Skeletal muscle cell (primary cell): ENCODE measurements at regions not wholly inside any gene's neighbourhood (a gene's known extent, or its start where the extent isn't known, plus 50 kb on each side); places are given as distances from the start of the nearest gene placed in this dataset.

ENCODE experiments used
- DNase-seq: peaks from one replicate; pipeline ENCODE4 v3.0.0-alpha.2; 2010; ENCODE audit warnings: low read depth
- H3K4me3 ChIP-seq: 2 replicates; pipeline ENCODE4 v1.5.1; 2011; ENCODE audit warnings: low read depth, mild to moderate bottlenecking, control low read depth, low read length, moderate library complexity

GRCh38 chr22:48320683-48321451 is 1506.8 kb downstream of the BRD1 start:
- DNase-seq = no peak
- no peak overlapping the region for H3K4me3 ChIP-seq

GRCh38 chr22:48320048-48320682 is 1507.5 kb downstream of the BRD1 start:
- no peak for DNase-seq
- H3K4me3 ChIP-seq = no peak overlapping the region

- DNase-seq = no peak
- no peak overlapping the region for H3K4me3 ChIP-seq
Measured at GRCh38 chr22:48319321-48320047, 1508.2 kb downstream of the BRD1 start.

- no peak for DNase-seq
Measured at GRCh38 chr22:48318575-48319320, 1508.9 kb downstream of the BRD1 start.

GRCh38 chr22:48318173-48318572 is 1509.5 kb downstream of the BRD1 start:
- DNase-seq = no peak
- H3K4me3 ChIP-seq = no peak overlapping the region

More at GRCh38 chr22:48318575-48319320, 1508.9 kb downstream of the BRD1 start:
- H3K4me3 ChIP-seq = no peak overlapping the region

GRCh38 chr22:48316257-48317250 is 1511.1 kb downstream of the BRD1 start:
- H3K4me3 ChIP-seq = no peak overlapping the region
- DNase-seq = no peak

- H3K4me3 ChIP-seq = no peak overlapping the region
- no peak for DNase-seq
Measured at GRCh38 chr22:48315439-48316256, 1512.0 kb downstream of the BRD1 start.

GRCh38 chr22:48314073-48314472 is 1513.6 kb downstream of the BRD1 start:
- no peak for DNase-seq

GRCh38 chr22:48313175-48313830 is 1514.4 kb downstream of the BRD1 start:
- DNase-seq = no peak
- no peak overlapping the region for H3K4me3 ChIP-seq

More at GRCh38 chr22:48314073-48314472, 1513.6 kb downstream of the BRD1 start:
- no peak overlapping the region for H3K4me3 ChIP-seq

GRCh38 chr22:48310740-48311139 is 1516.9 kb downstream of the BRD1 start:
- H3K4me3 ChIP-seq = no peak overlapping the region
- no peak for DNase-seq

- H3K4me3 ChIP-seq = no peak overlapping the region
- no peak for DNase-seq
Measured at GRCh38 chr22:48310289-48310688, 1517.4 kb downstream of the BRD1 start.

- DNase-seq = no peak
- H3K4me3 ChIP-seq = no peak overlapping the region
Measured at GRCh38 chr22:48309836-48310235, 1517.8 kb downstream of the BRD1 start.

GRCh38 chr22:48309115-48309705 is 1518.5 kb downstream of the BRD1 start:
- no peak for DNase-seq
- H3K4me3 ChIP-seq = no peak overlapping the region

GRCh38 chr22:48307931-48308330 is 1519.7 kb downstream of the BRD1 start:
- DNase-seq = no peak
- H3K4me3 ChIP-seq = no peak overlapping the region

- no peak overlapping the region for H3K4me3 ChIP-seq
- DNase-seq = no peak
Measured at GRCh38 chr22:48306785-48307510, 1520.7 kb downstream of the BRD1 start.

GRCh38 chr22:48306284-48306683 is 1521.4 kb downstream of the BRD1 start:
- H3K4me3 ChIP-seq = no peak overlapping the region
- no peak for DNase-seq
